Upper lobe of left lung (tissue), 6 donors: ENCODE measurements at regions not wholly inside any gene's neighbourhood (a gene's known extent, or its start where the extent isn't known, plus 50 kb on each side); places are given as distances from the start of the nearest gene placed in this dataset.

Source experiments
- ATAC-seq, 2 donors: fragments of 200-7000 bp; cut with Tn5 transposase; one replicate each; pipeline ENCODE4 v1.9.1; 2022; ENCODE audit warnings: mild to moderate bottlenecking in 2 of 2, moderate library complexity in 2 of 2; ENCODE audit not compliant: low FRiP score in 2 of 2
- DNase-seq, 2 donors: peaks; one replicate each; pipeline ENCODE4 v3.0.0-alpha.2; 2019 to 2020
- H3K27ac ChIP-seq, 4 donors: fragments of 200-600 bp; sonication (generic); one replicate each; pipeline ENCODE4 v1.5.1; 2016 to 2019
- H3K27me3 ChIP-seq, 4 donors: fragments of 200-600 bp; sonication (generic); one replicate each; pipeline ENCODE4 v1.5.1; 2017 to 2019
- H3K36me3 ChIP-seq, 4 donors: fragments of 200-600 bp; sonication (generic); one replicate each; pipeline ENCODE4 v1.5.1; 2016 to 2019
- H3K4me1 ChIP-seq, 4 donors: fragments of 200-600 bp; sonication (generic); one replicate each; pipeline ENCODE4 v1.5.1; 2018 to 2019
- H3K4me3 ChIP-seq, 4 donors: fragments of 200-600 bp; sonication (generic); one replicate each; pipeline ENCODE4 v1.5.1; 2017 to 2019; ENCODE audit warnings: mild to moderate bottlenecking in 2 of 4, moderate library complexity in 1 of 4
- H3K9me3 ChIP-seq, 4 donors: fragments of 200-600 bp; sonication (generic); one replicate each; pipeline ENCODE4 v1.5.1; 2018 to 2019
- CTCF ChIP-seq, 6 experiments: fragments of 450-650 bp in 4 of 6; fragments of 200-600 bp in 2 of 6; sonication (generic) in 2 of 6; IDR thresholded peaks; one replicate each; pipeline ENCODE4 v1.5.1; 2016 to 2019; ENCODE audit warnings: antibody characterized with exemption in 6 of 6
- EP300 ChIP-seq, 4 donors: sonication (generic); formaldehyde crosslinking; IDR thresholded peaks; one replicate each; pipeline ENCODE4 v1.5.1; 2017; ENCODE audit warnings: antibody characterized with exemption in 4 of 4, control low read depth in 2 of 4
- POLR2A ChIP-seq, 4 donors: fragments of 450-650 bp; IDR thresholded peaks; one replicate each; pipeline ENCODE4 v1.5.1; 2016 to 2017; ENCODE audit warnings: antibody characterized with exemption in 4 of 4, mild to moderate bottlenecking in 2 of 4
- POLR2AphosphoS5 ChIP-seq, 2 donors: sonication (generic); formaldehyde crosslinking; IDR thresholded peaks; one replicate each; pipeline ENCODE4 v1.5.1; 2017; ENCODE audit warnings: antibody characterized with exemption in 2 of 2
- WGBS, 2 donors: methylation state at CpG; one replicate each; pipeline ENCODE4 v1.1.5; 2017 to 2018; 5-methylcytosine and 5-hydroxymethylcytosine counted together
- donor health status: DM: no; HTN: no; CAD: no; lungs with moderate emphysema.
- donor health status: DM: no; HTN: yes; CAD: no; lungs with severe emphysema.

GRCh38 chr7:25652366-25652765 lies 424.1 kb upstream of the NPVF start:
- ATAC-seq (no peak), DNase-seq (no peak)
- no peak for TF ChIP-seq POLR2A (IDR thresholded peaks at IDR 0.05)
- no peak for TF ChIP-seq CTCF (IDR thresholded peaks at IDR 0.05)
- TF ChIP-seq EP300 (IDR thresholded peaks at IDR 0.05), result no peak
- TF ChIP-seq POLR2AphosphoS5 (IDR thresholded peaks at IDR 0.05), result no peak
- Histone ChIP-seq H3K36me3 (no peaks in the 10 kb centered on the region), H3K27ac (no peak overlapping the region), H3K9me3 (no peaks in the 10 kb centered on the region), H3K27me3 (no peaks in the 10 kb centered on the region), H3K4me1 (peaks cover 0 to 3% (median 0%) of the 10 kb centered on the region in 4 donors), H3K4me3 (no peak overlapping the region)
- 64 to 73% methylated on average over 1 of the region's 1 CpG for WGBS, 2 donors

DNA sequence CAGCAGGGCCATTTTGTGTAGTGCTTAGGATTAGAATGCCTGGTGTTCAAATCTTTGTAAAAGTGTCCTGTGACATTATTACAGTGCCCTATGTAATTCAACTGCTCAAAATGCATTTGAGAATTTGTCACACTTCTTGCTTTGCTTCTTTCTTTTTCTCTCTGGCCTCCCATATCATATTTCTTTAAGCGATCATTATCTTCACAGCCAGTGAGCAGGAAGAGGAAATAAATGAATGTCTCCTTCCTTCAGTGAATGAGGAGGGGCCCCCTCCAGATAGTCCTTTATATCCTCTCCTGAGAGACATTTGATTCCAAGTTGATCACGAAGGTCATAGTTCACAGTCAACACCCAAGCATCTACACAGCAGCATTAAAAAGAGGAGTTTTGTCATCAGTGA lies 425.1 kb upstream of the NPVF start:
- DNase-seq (no peak), ATAC-seq (no peak)
- H3K27me3 ChIP-seq, result no peaks in the 10 kb centered on the region
- no peak for TF ChIP-seq CTCF (IDR thresholded peaks at IDR 0.05)
- no peak for TF ChIP-seq POLR2A (IDR thresholded peaks at IDR 0.05)
- TF ChIP-seq POLR2AphosphoS5 (IDR thresholded peaks at IDR 0.05), result no peak
- WGBS, 2 donors, result 56 to 60% methylated on average over 2 of the region's 2 CpGs
- H3K36me3 ChIP-seq, result no peaks in the 10 kb centered on the region
- no peak overlapping the region for H3K4me3 ChIP-seq
- no peaks in the 10 kb centered on the region for H3K9me3 ChIP-seq
- peaks cover 0 to 3% (median 0%) of the 10 kb centered on the region in 4 donors for H3K4me1 ChIP-seq
- no peak overlapping the region for H3K27ac ChIP-seq

- WGBS, 2 donors, result 44 to 53% methylated on average over 1 of the region's 1 CpG
- Histone ChIP-seq H3K4me3 (no peak overlapping the region), H3K9me3 (no peaks in the 10 kb centered on the region), H3K27me3 (no peaks in the 10 kb centered on the region), H3K36me3 (no peaks in the 10 kb centered on the region), H3K4me1 (peaks cover 0 to 3% (median 0%) of the 10 kb centered on the region in 4 donors), H3K27ac (no peak overlapping the region)
- TF ChIP-seq POLR2AphosphoS5 (IDR thresholded peaks at IDR 0.05) (no peak), POLR2A (IDR thresholded peaks at IDR 0.05) (no peak), CTCF (IDR thresholded peaks at IDR 0.05) (no peak), EP300 (IDR thresholded peaks at IDR 0.05) (no peak)
- no peak for DNase-seq
- ATAC-seq, result no peak
Observed at GRCh38 chr7:25656071-25656470, 427.8 kb upstream of the NPVF start.

- DNase-seq, result no peak
- no peaks in the 10 kb centered on the region for H3K27me3 ChIP-seq
- H3K36me3 ChIP-seq, result no peaks in the 10 kb centered on the region
- peak in 1 of 2 donors; percentile 50 for ATAC-seq
- H3K4me3 ChIP-seq, result no peak overlapping the region
- no peaks in the 10 kb centered on the region for H3K9me3 ChIP-seq
- no peak for TF ChIP-seq CTCF (IDR thresholded peaks at IDR 0.05)
- no peak for TF ChIP-seq POLR2AphosphoS5 (IDR thresholded peaks at IDR 0.05)
- no peak for TF ChIP-seq POLR2A (IDR thresholded peaks at IDR 0.05)
- no peak for TF ChIP-seq EP300 (IDR thresholded peaks at IDR 0.05)
- WGBS, 2 donors, result 6 to 19% methylated on average over 3 of the region's 3 CpGs
- peaks cover 0 to 3% (median 0%) of the 10 kb centered on the region in 4 donors for H3K4me1 ChIP-seq
- no peak overlapping the region for H3K27ac ChIP-seq
Observed at GRCh38 chr7:25656581-25657026, 428.3 kb upstream of the NPVF start.

- Histone ChIP-seq H3K27me3 (no peaks in the 10 kb centered on the region), H3K27ac (no peak overlapping the region), H3K9me3 (no peaks in the 10 kb centered on the region), H3K4me3 (no peak overlapping the region), H3K4me1 (peaks cover 0 to 3% (median 0%) of the 10 kb centered on the region in 4 donors), H3K36me3 (no peaks in the 10 kb centered on the region)
- ATAC-seq, result no peak
- no peak for DNase-seq
- TF ChIP-seq CTCF (IDR thresholded peaks at IDR 0.05) (no peak), POLR2AphosphoS5 (IDR thresholded peaks at IDR 0.05) (no peak), EP300 (IDR thresholded peaks at IDR 0.05) (no peak), POLR2A (IDR thresholded peaks at IDR 0.05) (no peak)
Observed at GRCh38 chr7:25658375-25658774, 430.1 kb upstream of the NPVF start.
